ENCODE measurements at regions not wholly inside any gene's neighbourhood (a gene's known extent, or its start where the extent isn't known, plus 50 kb on each side); places are given as distances from the start of the nearest gene placed in this dataset.

- H3K27me3 ChIP-seq (replicated peaks; ENCODE audit: insufficient read depth, low read length), result no peaks in the 10 kb centered on the region
- H3K9ac ChIP-seq (ENCODE audit: low read length), result no peak overlapping the region
- H3K4me3 ChIP-seq (ENCODE audit: low read length), result no peak overlapping the region
- DNase-seq, result no peak
- H2AFZ ChIP-seq (ENCODE audit: low read length), result no peak overlapping the region
- TF ChIP-seq EZH2phosphoT487 (IDR thresholded peaks at IDR 0.05; ENCODE audit: low read length) (no peak), EZH2 (optimal IDR thresholded peaks at IDR 0.05; ENCODE audit: low read depth, low read length) (no peak), CTCF (IDR thresholded peaks at IDR 0.05; ENCODE audit: low read length) (no peak)
- H3K9me2 ChIP-seq (replicated peaks; ENCODE audit: insufficient read depth, low read length), result no peaks in the 10 kb centered on the region
- no peaks in the 10 kb centered on the region for H3K9me3 ChIP-seq (replicated peaks; ENCODE audit: insufficient read depth, low read length)
- H3K79me2 ChIP-seq (ENCODE audit: low read length), result no peaks in the 10 kb centered on the region
- H3K4me2 ChIP-seq (ENCODE audit: low read depth, low read length), result no peak overlapping the region
- H3F3A ChIP-seq (ENCODE audit: insufficient read depth, low read length), result no peaks in the 10 kb centered on the region
- no peaks in the 10 kb centered on the region for H3K4me1 ChIP-seq (ENCODE audit: low read length)
- no peaks in the 10 kb centered on the region for H3K36me3 ChIP-seq (replicated peaks; ENCODE audit: insufficient read depth, low read length)
- no peaks in the 10 kb centered on the region for H4K20me1 ChIP-seq (ENCODE audit: insufficient read depth, low read length)
- H3K27ac ChIP-seq (ENCODE audit: low read length), result no peak overlapping the region
Measured at GRCh38 chr7:82602066-82602465, 158.5 kb upstream of the CACNA2D1 start.

GRCh38 chr7:82600531-82600930 is 157.0 kb upstream of the CACNA2D1 start:
- Histone ChIP-seq H3K27ac (ENCODE audit: low read length) (no peak overlapping the region), H3K9me3 (replicated peaks; ENCODE audit: insufficient read depth, low read length) (no peaks in the 10 kb centered on the region), H3K36me3 (replicated peaks; ENCODE audit: insufficient read depth, low read length) (no peaks in the 10 kb centered on the region), H3K9ac (ENCODE audit: low read length) (no peak overlapping the region), H3K79me2 (ENCODE audit: low read length) (no peaks in the 10 kb centered on the region), H3F3A (ENCODE audit: insufficient read depth, low read length) (no peaks in the 10 kb centered on the region), H3K27me3 (replicated peaks; ENCODE audit: insufficient read depth, low read length) (no peaks in the 10 kb centered on the region), H2AFZ (ENCODE audit: low read length) (no peak overlapping the region), H3K4me3 (ENCODE audit: low read length) (no peak overlapping the region), H4K20me1 (ENCODE audit: insufficient read depth, low read length) (no peaks in the 10 kb centered on the region), H3K4me2 (ENCODE audit: low read depth, low read length) (no peak overlapping the region), H3K4me1 (ENCODE audit: low read length) (no peaks in the 10 kb centered on the region), H3K9me2 (replicated peaks; ENCODE audit: insufficient read depth, low read length) (no peaks in the 10 kb centered on the region)
- DNase-seq, result no peak
- TF ChIP-seq EZH2phosphoT487 (IDR thresholded peaks at IDR 0.05; ENCODE audit: low read length) (no peak), CTCF (IDR thresholded peaks at IDR 0.05; ENCODE audit: low read length) (0 out of 2 replicates have a peak, but pooled peaks have one; percentile 7), EZH2 (optimal IDR thresholded peaks at IDR 0.05; ENCODE audit: low read depth, low read length) (no peak)

- Histone ChIP-seq H3K4me2 (ENCODE audit: low read depth, low read length) (no peak overlapping the region), H3K27ac (ENCODE audit: low read length) (no peak overlapping the region), H3K36me3 (replicated peaks; ENCODE audit: insufficient read depth, low read length) (no peaks in the 10 kb centered on the region), H3K4me3 (ENCODE audit: low read length) (no peak overlapping the region), H3K9ac (ENCODE audit: low read length) (no peak overlapping the region), H3F3A (ENCODE audit: insufficient read depth, low read length) (no peaks in the 10 kb centered on the region), H3K79me2 (ENCODE audit: low read length) (no peaks in the 10 kb centered on the region), H4K20me1 (ENCODE audit: insufficient read depth, low read length) (no peaks in the 10 kb centered on the region), H2AFZ (ENCODE audit: low read length) (no peak overlapping the region), H3K9me2 (replicated peaks; ENCODE audit: insufficient read depth, low read length) (no peaks in the 10 kb centered on the region), H3K4me1 (ENCODE audit: low read length) (no peaks in the 10 kb centered on the region), H3K27me3 (replicated peaks; ENCODE audit: insufficient read depth, low read length) (no peaks in the 10 kb centered on the region), H3K9me3 (replicated peaks; ENCODE audit: insufficient read depth, low read length) (no peaks in the 10 kb centered on the region)
- TF ChIP-seq EZH2phosphoT487 (IDR thresholded peaks at IDR 0.05; ENCODE audit: low read length), result no peak
- no peak for TF ChIP-seq EZH2 (optimal IDR thresholded peaks at IDR 0.05; ENCODE audit: low read depth, low read length)
- no peak for TF ChIP-seq CTCF (IDR thresholded peaks at IDR 0.05; ENCODE audit: low read length)
- no peak for DNase-seq
Measured at GRCh38 chr7:82599895-82600294, 156.3 kb upstream of the CACNA2D1 start.

All from MM.1S (cell line).